Parathyroid adenoma (tissue), 2 donors: ENCODE measurements at regions not wholly inside any gene's neighbourhood (a gene's known extent, or its start where the extent isn't known, plus 50 kb on each side); places are given as distances from the start of the nearest gene placed in this dataset.
"Not testable (repeated sequence)": the region's sequence is repeated elsewhere in the genome, so short reads cannot be mapped to it uniquely, and the experiment has no call there.

Experiments used
- H2AFZ ChIP-seq: fragments of 300-600 bp; sonication (generic); one replicate; pipeline ENCODE4 v1.7.0; 2017; ENCODE audit warnings: antibody characterized with exemption, mild to moderate bottlenecking
- H3K27ac ChIP-seq: fragments of 300-600 bp; sonication (generic); one replicate; pipeline ENCODE4 v1.7.0; 2017
- H3K27me3 ChIP-seq: fragments of 300-600 bp; sonication (generic); one replicate; pipeline ENCODE4 v1.7.0; 2017; ENCODE audit warnings: low read length; ENCODE audit not compliant: control insufficient read depth, insufficient read depth
- H3K36me3 ChIP-seq: fragments of 300-600 bp; sonication (generic); one replicate; pipeline ENCODE4 v1.7.0; 2017; ENCODE audit warnings: low read length; ENCODE audit not compliant: control insufficient read depth, insufficient read depth
- H3K4me1 ChIP-seq: fragments of 300-600 bp; sonication (generic); one replicate; pipeline ENCODE4 v1.7.0; 2017; ENCODE audit warnings: control low read depth
- H3K4me2 ChIP-seq: fragments of 300-600 bp; sonication (generic); one replicate; pipeline ENCODE4 v1.7.0; 2017; ENCODE audit warnings: low read length
- H3K4me3 ChIP-seq: fragments of 300-600 bp; sonication (generic); one replicate; pipeline ENCODE4 v1.7.0; 2017; ENCODE audit warnings: low read depth, low read length
- H3K79me2 ChIP-seq: fragments of 300-600 bp; sonication (generic); one replicate; pipeline ENCODE4 v1.7.0; 2017; ENCODE audit warnings: control low read depth
- H3K9ac ChIP-seq: fragments of 300-600 bp; sonication (generic); one replicate; pipeline ENCODE4 v1.7.0; 2017; ENCODE audit warnings: mild to moderate bottlenecking
- H3K9me3 ChIP-seq: fragments of 300-600 bp; sonication (generic); one replicate; pipeline ENCODE4 v1.7.0; 2017; ENCODE audit warnings: low read length; ENCODE audit not compliant: control insufficient read depth
- CTCF ChIP-seq: fragments of 300-600 bp; sonication (generic); IDR thresholded peaks from one replicate; pipeline ENCODE4 v1.7.0; 2017; ENCODE audit warnings: antibody characterized with exemption, mild to moderate bottlenecking
- donor health status: primary hyperparathyroidism.

- TF ChIP-seq CTCF: no peak
- H3K27me3 ChIP-seq: no peaks in the 10 kb centered on the region
- no peak overlapping the region for H3K4me3 ChIP-seq
- H3K9ac ChIP-seq: no peak overlapping the region
- H3K79me2 ChIP-seq: no peaks in the 10 kb centered on the region
- no peaks in the 10 kb centered on the region for H3K36me3 ChIP-seq
- H3K4me1 ChIP-seq: no peaks in the 10 kb centered on the region
- no peak overlapping the region for H3K4me2 ChIP-seq
- H2AFZ ChIP-seq: no peak overlapping the region
- H3K9me3 ChIP-seq: no peaks in the 10 kb centered on the region
- no peak overlapping the region for H3K27ac ChIP-seq
Measured at GRCh38 chr3:59171491-59171890, 121.7 kb upstream of the CFAP20DC start.

DNA sequence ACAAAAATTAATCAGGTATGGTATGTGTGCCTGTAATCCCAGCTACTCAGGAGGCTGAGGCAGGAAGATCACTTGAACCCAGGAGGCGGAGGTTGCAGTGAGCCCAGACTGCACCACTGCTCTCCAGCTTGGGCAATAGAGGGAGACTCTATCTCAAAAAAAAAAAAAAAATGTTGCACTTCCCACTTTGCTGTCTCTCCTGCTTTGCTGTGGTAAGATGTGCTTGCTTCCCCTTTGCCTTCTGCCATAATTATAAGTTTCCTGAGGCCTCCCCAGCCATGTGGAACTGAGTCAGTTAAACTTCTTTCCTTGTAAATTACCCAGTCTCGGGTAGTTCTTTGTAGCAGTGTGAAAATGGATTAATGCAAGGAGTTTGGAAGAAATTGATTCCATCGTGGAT is 120.3 kb upstream of the CFAP20DC start:
- not testable (repeated sequence) for H3K9me3 ChIP-seq, H3K4me2 ChIP-seq, H3K9ac ChIP-seq, H3K27ac ChIP-seq, H3K36me3 ChIP-seq, H2AFZ ChIP-seq, H3K4me3 ChIP-seq, H3K79me2 ChIP-seq, H3K27me3 ChIP-seq, H3K4me1 ChIP-seq

DNA sequence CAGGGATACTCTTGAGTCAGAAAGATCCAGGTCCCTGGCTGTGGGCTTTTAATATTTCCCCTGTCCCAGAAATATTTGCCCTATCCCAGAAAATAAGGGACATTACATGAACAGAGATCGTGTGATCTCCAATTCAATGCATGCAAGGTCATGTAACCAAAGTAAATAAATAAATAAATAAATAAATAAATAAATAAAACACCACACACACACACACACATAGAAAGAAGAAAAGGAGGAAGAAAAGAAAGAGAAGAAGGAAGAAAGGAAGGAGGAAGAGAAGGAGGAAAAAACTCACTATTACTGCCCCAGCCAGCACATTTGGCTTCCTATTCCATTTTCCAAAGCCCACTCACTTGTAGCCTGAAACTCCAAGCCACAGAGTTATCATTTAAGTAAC is 117.9 kb upstream of the CFAP20DC start:
- H3K27ac ChIP-seq: no peak overlapping the region
- no peaks in the 10 kb centered on the region for H3K9me3 ChIP-seq
- H3K36me3 ChIP-seq: no peaks in the 10 kb centered on the region
- no peak overlapping the region for H3K4me2 ChIP-seq
- H3K4me1 ChIP-seq: no peaks in the 10 kb centered on the region
- H3K27me3 ChIP-seq: no peaks in the 10 kb centered on the region
- H2AFZ ChIP-seq: no peak overlapping the region
- no peaks in the 10 kb centered on the region for H3K79me2 ChIP-seq
- H3K9ac ChIP-seq: no peak overlapping the region
- H3K4me3 ChIP-seq: no peak overlapping the region
- TF ChIP-seq CTCF: no peak

- Histone ChIP-seq H3K4me1 (no peaks in the 10 kb centered on the region), H3K27me3 (no peaks in the 10 kb centered on the region), H3K27ac (no peak overlapping the region), H3K4me2 (no peak overlapping the region), H3K4me3 (no peak overlapping the region), H3K36me3 (no peaks in the 10 kb centered on the region), H3K9me3 (no peaks in the 10 kb centered on the region), H3K79me2 (no peaks in the 10 kb centered on the region), H2AFZ (no peak overlapping the region), H3K9ac (no peak overlapping the region)
- no peak for TF ChIP-seq CTCF
Measured at GRCh38 chr3:59163953-59164352, 114.1 kb upstream of the CFAP20DC start.

DNA sequence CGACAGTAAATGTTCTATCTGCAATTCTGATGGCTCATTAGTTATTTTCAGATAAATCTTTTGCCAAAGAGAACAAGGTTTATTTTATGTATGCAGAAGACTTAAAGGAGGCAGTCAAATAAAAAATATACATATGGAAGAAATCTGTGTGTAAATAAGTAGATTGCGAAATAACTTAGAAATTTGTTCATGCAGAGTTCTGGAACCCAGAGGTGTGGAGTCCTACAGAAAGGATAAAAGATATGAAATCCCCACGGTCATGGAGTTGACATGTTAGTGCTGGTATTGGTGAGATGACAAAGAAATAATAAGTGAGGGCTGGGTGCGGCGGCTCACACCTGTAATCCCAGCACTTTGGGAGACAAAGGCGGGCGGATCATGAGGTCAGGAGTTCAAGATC is 111.2 kb upstream of the CFAP20DC start:
- no peaks in the 10 kb centered on the region for H3K36me3 ChIP-seq
- no peak overlapping the region for H3K27ac ChIP-seq
- TF ChIP-seq CTCF: no peak

More for the DNA sequence above, 111.2 kb upstream of the CFAP20DC start:
- Histone ChIP-seq H3K4me3 (no peak overlapping the region), H2AFZ (no peak overlapping the region), H3K9ac (no peak overlapping the region), H3K9me3 (no peaks in the 10 kb centered on the region), H3K27me3 (no peaks in the 10 kb centered on the region), H3K4me2 (no peak overlapping the region), H3K79me2 (no peaks in the 10 kb centered on the region), H3K4me1 (no peaks in the 10 kb centered on the region)
